ENCODE measurements at regions not wholly inside any gene's neighbourhood (a gene's known extent, or its start where the extent isn't known, plus 50 kb on each side); places are given as distances from the start of the nearest gene placed in this dataset.

- H3K36me3 ChIP-seq (ENCODE audit: control insufficient read depth, insufficient read depth, low read length) = no peaks in the 10 kb centered on the region
- H3K27ac ChIP-seq (ENCODE audit: insufficient read depth, low read length) = no peak overlapping the region
- no peaks in the 10 kb centered on the region for H3K79me2 ChIP-seq (ENCODE audit: control insufficient read depth, insufficient read depth, low read length)
- H3K4me2 ChIP-seq (ENCODE audit: extremely low read depth, insufficient read depth, low read length) = no peak overlapping the region
- no peak for DNase-seq (ENCODE audit: low read depth in 2 of 2)
- no peak overlapping the region for H2AFZ ChIP-seq (ENCODE audit: low read length)
- no peaks in the 10 kb centered on the region for H3K9me3 ChIP-seq (ENCODE audit: control insufficient read depth, insufficient read depth, low read depth, low read length)
- no peaks in the 10 kb centered on the region for H3K27me3 ChIP-seq (ENCODE audit: control insufficient read depth, insufficient read depth, low read length)
- H3K9ac ChIP-seq (ENCODE audit: insufficient read depth, low read length) = no peak overlapping the region
- H3K4me3 ChIP-seq (replicated peaks in 1 of 4; ENCODE audit: control extremely low read depth in 1 of 4, insufficient read depth in 1 of 4, low read depth in 3 of 4, low read length in 4 of 4) = no peak overlapping the region
- H4K20me1 ChIP-seq (ENCODE audit: control insufficient read depth, extremely low read depth, insufficient read depth, low read length) = no peaks in the 10 kb centered on the region
- H3K4me1 ChIP-seq (ENCODE audit: control insufficient read depth, extremely low read depth, insufficient read depth, low read length) = no peaks in the 10 kb centered on the region
- TF ChIP-seq CTCF (conservative IDR thresholded peaks at IDR 0.05 in 1 of 2, IDR thresholded peaks at IDR 0.05 in 1 of 2; ENCODE audit: low read depth in 1 of 2, low read length in 2 of 2) = no peak
- no peak for TF ChIP-seq EZH2 (IDR thresholded peaks at IDR 0.05; ENCODE audit: low read length, missing control alignments)
These were observed 734.9 kb upstream of the PCDH9 start for GRCh38 chr13:67964986-67965385.

GRCh38 chr13:67964091-67964490 lies 734.0 kb upstream of the PCDH9 start:
- no peak for DNase-seq (ENCODE audit: low read depth in 2 of 2)
- no peak for TF ChIP-seq CTCF (conservative IDR thresholded peaks at IDR 0.05 in 1 of 2, IDR thresholded peaks at IDR 0.05 in 1 of 2; ENCODE audit: low read depth in 1 of 2, low read length in 2 of 2)
- no peak for TF ChIP-seq EZH2 (IDR thresholded peaks at IDR 0.05; ENCODE audit: low read length, missing control alignments)
- no peaks in the 10 kb centered on the region for H3K4me1 ChIP-seq (ENCODE audit: control insufficient read depth, extremely low read depth, insufficient read depth, low read length)
- H3K9ac ChIP-seq (ENCODE audit: insufficient read depth, low read length) = no peak overlapping the region
- H4K20me1 ChIP-seq (ENCODE audit: control insufficient read depth, extremely low read depth, insufficient read depth, low read length) = no peaks in the 10 kb centered on the region
- no peak overlapping the region for H3K4me2 ChIP-seq (ENCODE audit: extremely low read depth, insufficient read depth, low read length)
- H3K27ac ChIP-seq (ENCODE audit: insufficient read depth, low read length) = no peak overlapping the region
- no peak overlapping the region for H2AFZ ChIP-seq (ENCODE audit: low read length)
- no peaks in the 10 kb centered on the region for H3K79me2 ChIP-seq (ENCODE audit: control insufficient read depth, insufficient read depth, low read length)
- H3K27me3 ChIP-seq (ENCODE audit: control insufficient read depth, insufficient read depth, low read length) = no peaks in the 10 kb centered on the region
- H3K36me3 ChIP-seq (ENCODE audit: control insufficient read depth, insufficient read depth, low read length) = no peaks in the 10 kb centered on the region
- H3K4me3 ChIP-seq (replicated peaks in 1 of 4; ENCODE audit: control extremely low read depth in 1 of 4, insufficient read depth in 1 of 4, low read depth in 3 of 4, low read length in 4 of 4) = no peak overlapping the region
- H3K9me3 ChIP-seq (ENCODE audit: control insufficient read depth, insufficient read depth, low read depth, low read length) = no peaks in the 10 kb centered on the region

- no peaks in the 10 kb centered on the region for H3K4me1 ChIP-seq (ENCODE audit: control insufficient read depth, extremely low read depth, insufficient read depth, low read length)
- H3K9ac ChIP-seq (ENCODE audit: insufficient read depth, low read length) = no peak overlapping the region
- no peaks in the 10 kb centered on the region for H4K20me1 ChIP-seq (ENCODE audit: control insufficient read depth, extremely low read depth, insufficient read depth, low read length)
- no peak for DNase-seq (ENCODE audit: low read depth in 2 of 2)
- H3K4me3 ChIP-seq (replicated peaks in 1 of 4; ENCODE audit: control extremely low read depth in 1 of 4, insufficient read depth in 1 of 4, low read depth in 3 of 4, low read length in 4 of 4) = no peak overlapping the region
- H3K9me3 ChIP-seq (ENCODE audit: control insufficient read depth, insufficient read depth, low read depth, low read length) = no peaks in the 10 kb centered on the region
- H2AFZ ChIP-seq (ENCODE audit: low read length) = no peak overlapping the region
- TF ChIP-seq EZH2 (IDR thresholded peaks at IDR 0.05; ENCODE audit: low read length, missing control alignments) (no peak), CTCF (conservative IDR thresholded peaks at IDR 0.05 in 1 of 2, IDR thresholded peaks at IDR 0.05 in 1 of 2; ENCODE audit: low read depth in 1 of 2, low read length in 2 of 2) (no peak)
- H3K36me3 ChIP-seq (ENCODE audit: control insufficient read depth, insufficient read depth, low read length) = no peaks in the 10 kb centered on the region
- H3K79me2 ChIP-seq (ENCODE audit: control insufficient read depth, insufficient read depth, low read length) = no peaks in the 10 kb centered on the region
- no peak overlapping the region for H3K4me2 ChIP-seq (ENCODE audit: extremely low read depth, insufficient read depth, low read length)
- H3K27ac ChIP-seq (ENCODE audit: insufficient read depth, low read length) = no peak overlapping the region
- no peaks in the 10 kb centered on the region for H3K27me3 ChIP-seq (ENCODE audit: control insufficient read depth, insufficient read depth, low read length)
These were observed 731.2 kb upstream of the PCDH9 start for GRCh38 chr13:67961331-67961730.

Measured in fibroblast of lung (primary cell).